ENCODE measurements at regions not wholly inside any gene's neighbourhood (a gene's known extent, or its start where the extent isn't known, plus 50 kb on each side); places are given as distances from the start of the nearest gene placed in this dataset.

DNA sequence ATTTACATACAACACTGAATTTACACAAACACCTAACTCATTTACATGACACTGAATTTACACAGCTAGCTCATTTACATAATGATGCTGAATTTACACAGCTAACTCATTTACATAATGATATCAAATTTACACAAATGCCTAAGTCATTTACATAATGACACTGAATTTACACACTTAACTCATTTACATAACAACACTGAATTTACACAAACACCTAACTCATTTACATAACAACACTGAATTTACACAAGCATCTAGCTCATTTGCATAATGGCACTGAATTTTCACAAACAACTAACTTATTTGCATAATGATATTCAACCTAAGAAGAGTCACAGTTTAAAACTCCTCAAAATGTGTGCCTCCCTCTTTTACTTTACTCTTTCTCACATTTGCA, 511.7 kb downstream of the GALR1 start:
- DNase-seq (ENCODE audit: low spot score): no peak

DNA sequence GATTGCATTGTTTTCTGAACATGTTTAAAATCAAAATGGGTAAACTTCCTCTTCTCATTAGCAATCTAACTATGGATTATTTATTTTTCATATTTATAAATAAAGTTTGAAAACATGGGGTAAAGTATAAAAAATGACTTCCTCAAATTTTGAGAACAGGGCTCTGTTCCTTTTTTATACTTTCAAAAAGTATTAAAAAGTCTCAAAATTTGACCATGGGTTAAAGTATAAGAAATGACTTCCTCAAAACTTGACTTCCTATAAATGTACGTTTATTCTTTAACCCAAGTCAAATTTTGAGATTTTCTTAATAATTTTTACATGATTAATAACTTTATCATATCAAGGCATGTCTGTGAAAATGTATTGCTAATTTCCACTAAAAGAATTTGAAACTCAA, 512.4 kb downstream of the GALR1 start:
- no peak for DNase-seq (ENCODE audit: low spot score)

DNA sequence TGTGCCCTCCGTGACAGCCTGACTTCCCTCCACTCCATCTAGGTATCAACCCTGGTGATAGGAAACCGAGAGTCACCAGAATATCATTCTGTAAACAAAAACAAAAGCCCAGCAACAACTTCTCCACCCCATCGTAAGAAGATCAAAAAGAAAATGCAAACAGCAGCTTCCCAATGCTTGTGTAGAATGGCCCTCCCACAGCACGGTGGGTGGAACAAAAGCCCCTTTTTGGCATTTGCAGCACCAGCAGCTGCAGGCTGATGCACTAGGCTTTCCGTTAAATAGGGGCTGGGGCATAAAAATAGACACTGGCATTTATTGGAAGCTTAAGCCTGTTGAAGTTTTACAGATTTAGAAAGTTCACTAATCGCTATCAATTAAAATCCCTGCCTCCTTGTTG, 513.0 kb downstream of the GALR1 start:
- no peak for DNase-seq (ENCODE audit: low spot score)

- no peak for DNase-seq (ENCODE audit: low spot score)
Observed at GRCh38 chr18:77763530-77764145, 514.0 kb downstream of the GALR1 start.

DNA sequence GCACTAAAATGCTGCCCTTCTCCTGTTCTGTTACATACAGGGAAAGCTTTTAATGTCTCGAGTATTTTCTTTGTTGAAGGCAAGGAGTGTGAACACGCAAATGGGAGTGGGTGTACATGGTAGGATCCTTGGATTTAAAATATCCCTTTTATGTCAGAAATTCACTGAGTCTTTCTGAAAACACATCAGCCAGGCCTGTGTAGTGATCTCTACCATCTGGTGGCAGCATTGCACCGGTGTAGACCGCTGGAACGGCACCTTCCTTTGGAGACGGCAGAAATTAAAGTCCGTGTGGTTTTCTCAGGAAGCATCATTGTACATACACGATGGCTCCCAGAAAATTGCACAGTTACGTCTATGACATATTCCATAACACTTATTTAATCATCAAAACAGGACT, 515.8 kb downstream of the GALR1 start:
- no peak for DNase-seq (ENCODE audit: low spot score)

GRCh38 chr18:77766421-77766820, 516.8 kb downstream of the GALR1 start:
- DNase-seq (ENCODE audit: low spot score): no peak

DNA sequence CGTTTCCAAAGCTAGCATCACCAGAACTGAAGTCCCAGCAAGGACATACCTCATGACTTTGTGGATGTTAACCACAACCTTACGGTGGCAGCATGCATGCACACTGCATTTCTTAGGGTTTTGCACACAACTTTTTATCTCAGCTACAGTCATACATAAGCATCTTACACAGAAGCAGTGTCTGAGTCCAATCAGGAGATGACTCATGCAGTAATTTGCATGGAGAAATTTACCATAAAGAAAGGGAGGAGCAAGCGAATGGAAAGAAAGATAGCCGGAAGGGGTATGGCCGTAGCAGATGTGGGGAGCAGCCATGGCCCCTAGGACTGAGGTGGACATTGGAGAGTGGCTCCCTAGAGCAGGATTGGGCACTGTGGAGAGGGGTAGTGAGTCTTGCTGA, 522.5 kb downstream of the GALR1 start:
- no peak for DNase-seq (ENCODE audit: low spot score)

DNA sequence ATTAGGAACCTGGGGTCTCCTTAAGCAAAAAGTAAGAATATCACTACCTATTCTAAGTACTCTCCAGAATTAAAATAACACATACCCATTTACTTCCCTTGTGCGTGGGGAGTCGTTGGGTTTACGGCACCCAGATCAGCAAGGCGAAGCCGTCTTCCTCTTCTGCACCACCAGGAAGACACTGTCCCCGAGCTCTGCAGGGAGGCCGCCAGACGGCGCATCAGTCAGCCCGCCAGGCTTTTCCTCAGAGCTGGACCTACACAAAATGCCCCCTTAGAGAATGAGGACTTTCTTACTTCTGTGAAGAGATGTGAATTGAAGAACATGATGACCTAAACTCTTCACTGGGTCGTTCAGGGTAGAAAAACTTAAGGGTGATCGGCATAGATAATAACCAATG, 526.5 kb downstream of the GALR1 start:
- no peak for DNase-seq (ENCODE audit: low spot score)

DNA sequence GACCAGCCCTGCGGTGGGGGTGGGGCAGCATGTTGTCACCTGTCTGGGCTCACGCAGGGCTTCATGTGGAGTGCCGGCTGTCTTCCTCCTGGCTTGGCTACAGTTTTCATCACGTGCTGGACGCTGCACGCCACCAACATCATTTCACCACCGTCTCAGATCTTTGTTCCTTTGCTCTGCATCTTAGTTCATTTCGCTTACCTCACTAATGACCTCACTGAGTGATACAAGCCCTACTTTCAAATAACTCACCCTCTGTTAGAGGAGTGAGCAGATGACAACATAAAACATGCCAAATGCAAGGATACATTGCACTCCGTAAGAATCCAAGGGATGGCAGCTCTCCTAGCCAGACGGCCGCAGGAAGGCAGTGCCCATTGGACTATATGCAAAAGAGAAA, 527.5 kb downstream of the GALR1 start:
- DNase-seq (ENCODE audit: low spot score): no peak

DNA sequence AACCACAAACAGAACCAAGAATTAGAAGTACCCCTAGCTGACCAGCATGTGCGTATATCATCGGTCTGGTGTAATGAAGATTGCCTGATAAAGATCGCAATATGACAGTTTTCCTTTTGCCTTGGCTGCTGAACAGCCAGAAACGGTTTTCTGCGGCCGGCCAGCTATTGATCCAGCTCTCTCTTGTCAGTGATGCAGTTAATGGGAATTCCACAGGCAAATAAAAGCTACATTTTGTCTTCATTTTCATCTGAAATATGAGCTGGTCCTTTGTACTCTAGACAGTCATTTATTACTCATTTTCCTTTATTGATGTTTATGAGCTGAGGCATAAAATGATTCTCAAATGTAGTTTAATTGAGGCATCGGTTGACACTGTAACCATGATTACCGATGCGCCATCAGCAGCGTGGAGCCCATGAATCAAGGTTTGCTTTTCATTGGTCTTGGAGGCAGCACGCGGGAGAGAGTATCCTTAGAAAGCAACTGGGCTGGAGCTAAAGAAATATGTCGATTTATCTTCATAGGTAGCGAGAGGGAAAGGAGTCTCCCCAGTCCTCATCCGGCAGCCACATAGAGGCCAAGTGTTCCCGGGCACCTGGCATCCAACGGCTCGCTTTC, 535.2 kb downstream of the GALR1 start:
- no peak for DNase-seq (ENCODE audit: low spot score)

DNA sequence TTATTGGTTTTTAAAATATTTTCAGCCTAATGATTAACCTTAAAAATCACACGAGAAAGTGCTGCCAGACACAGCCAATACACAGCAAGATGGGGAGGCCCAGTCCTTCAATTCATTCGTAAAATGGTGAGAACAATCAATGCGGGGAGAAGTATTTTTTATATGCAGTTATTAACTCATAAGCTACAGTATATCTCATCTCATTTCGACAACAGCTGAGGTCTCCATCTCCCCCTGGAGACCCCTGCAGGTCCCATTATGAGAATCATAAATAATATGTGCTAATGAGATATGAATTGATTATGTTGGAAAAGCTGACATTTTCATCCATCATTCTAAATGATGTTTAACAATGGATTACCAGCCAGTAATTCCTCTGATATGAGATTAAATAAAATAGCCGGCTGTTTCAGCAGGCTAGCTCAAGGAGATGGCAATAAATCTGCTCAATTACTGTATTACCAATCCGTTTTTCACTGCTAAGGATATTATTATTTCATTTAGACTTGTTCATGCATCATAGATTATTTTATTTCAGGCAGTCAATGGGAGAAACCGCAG, 535.8 kb downstream of the GALR1 start:
- no peak for DNase-seq (ENCODE audit: low spot score)

- no peak for DNase-seq (ENCODE audit: low spot score)
Observed at GRCh38 chr18:77803024-77803423, 553.4 kb downstream of the GALR1 start.

DNA sequence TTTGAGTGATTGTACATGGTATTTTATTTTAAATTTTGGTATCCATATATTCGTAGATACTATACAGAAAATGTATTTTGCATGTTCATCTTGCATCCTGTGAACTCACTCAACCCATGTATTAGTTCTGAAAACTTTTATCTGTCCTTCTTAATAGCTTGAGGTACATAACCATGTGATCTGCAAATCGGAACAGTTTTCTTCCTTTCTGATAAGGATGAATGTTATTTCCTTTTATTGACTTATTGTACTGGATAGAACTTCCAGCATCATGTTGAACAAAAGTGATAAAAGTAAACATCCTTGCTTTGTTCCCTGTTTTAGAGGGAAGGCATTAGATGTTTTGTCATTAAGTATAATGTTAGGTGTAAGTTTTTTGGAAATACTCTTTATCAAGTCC, 554.7 kb downstream of the GALR1 start:
- no peak for DNase-seq (ENCODE audit: low spot score)

- no peak for DNase-seq (ENCODE audit: low spot score)
Observed at GRCh38 chr18:77807650-77808049, 558.0 kb downstream of the GALR1 start.

DNA sequence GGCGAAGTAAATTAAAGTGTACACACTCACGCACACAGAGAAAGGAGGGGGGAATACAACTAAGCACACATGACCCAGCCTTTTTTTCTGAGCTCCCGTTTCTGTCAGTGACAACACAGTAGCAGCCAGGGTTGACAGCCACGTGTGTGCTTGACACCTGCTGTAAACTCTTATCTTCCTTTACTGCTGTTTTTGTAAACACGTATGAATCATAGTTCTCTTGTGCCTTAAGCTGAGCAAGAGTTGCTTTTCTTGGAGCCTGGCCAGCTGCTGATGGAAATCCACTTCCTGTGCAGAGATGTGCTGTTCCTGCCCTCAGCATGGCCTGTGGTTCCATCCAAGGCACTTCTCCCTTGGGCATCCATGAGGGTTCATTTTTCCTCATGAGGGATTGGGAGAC, 561.9 kb downstream of the GALR1 start:
- no peak for DNase-seq (ENCODE audit: low spot score)

- no peak for DNase-seq (ENCODE audit: low spot score)
Observed at GRCh38 chr18:77815666-77816338, 566.2 kb downstream of the GALR1 start.

DNA sequence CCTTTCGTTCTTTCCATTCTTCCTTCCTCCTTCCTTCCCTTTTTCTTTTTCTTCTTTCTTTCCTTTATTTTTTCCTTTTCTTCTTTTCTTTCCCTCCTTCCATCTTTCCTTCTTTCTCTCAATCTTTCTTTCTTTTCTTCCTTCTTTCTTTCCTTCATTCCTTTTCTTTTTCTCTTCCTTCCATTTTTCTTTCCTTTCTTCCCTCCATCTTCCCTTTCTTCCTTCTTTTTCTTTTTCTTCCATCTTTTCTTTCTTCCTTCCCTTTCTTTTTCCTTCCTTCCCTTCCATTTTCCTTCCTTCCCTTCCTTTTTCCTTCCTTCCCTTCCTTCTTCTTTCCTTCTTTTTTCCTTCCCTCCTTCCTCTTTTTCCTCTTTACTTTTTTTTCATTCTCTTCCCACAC, 568.7 kb downstream of the GALR1 start:
- DNase-seq (ENCODE audit: low spot score): no peak

GRCh38 chr18:77820472-77820871, 570.8 kb downstream of the GALR1 start:
- no peak for DNase-seq (ENCODE audit: low spot score)

DNA sequence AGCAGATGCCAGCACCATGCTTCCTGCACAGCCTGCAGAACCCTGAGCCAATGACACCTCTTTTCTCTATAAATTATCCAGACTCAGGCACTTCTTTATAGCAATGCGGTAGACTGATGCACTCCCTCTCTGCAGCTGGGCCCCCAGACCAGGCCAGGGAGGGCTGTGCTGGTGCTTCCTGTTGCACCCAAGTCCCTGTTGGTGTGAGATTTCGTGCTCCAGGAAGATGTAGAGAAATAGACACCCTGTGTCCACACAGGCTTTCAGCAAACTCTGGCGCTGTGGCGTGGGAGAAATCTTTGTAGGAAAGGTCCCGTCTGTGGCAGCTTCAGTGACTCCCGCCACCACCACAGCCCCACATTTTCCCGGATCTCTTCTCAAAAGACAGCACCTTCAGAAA, 572.2 kb downstream of the GALR1 start:
- no peak for DNase-seq (ENCODE audit: low spot score)

GRCh38 chr18:77822632-77823031, 573.0 kb downstream of the GALR1 start:
- no peak for DNase-seq (ENCODE audit: low spot score)

DNA sequence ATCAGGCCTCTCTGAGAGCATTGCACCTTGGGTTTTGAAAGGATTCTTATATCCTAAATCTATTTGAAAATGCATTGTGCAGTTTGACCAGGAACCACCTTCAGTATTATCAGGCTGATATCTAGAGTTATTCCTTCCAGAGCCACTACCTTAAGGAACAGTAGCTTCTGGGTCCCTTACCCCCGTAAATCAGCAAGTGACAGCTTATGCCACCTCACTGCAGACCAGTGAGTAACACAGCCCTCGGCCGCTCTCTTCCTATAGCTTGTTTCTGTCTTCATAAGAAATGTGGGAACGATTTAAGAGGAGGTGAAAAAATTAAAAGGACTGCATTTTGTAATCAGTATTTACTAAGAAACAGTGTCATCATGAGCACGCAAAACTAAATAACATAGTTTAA, 584.2 kb downstream of the GALR1 start:
- no peak for DNase-seq (ENCODE audit: low spot score)

- DNase-seq (ENCODE audit: low spot score): no peak
Observed at GRCh38 chr18:77851802-77852201, 602.2 kb downstream of the GALR1 start.

- DNase-seq (ENCODE audit: low spot score): no peak
Observed at GRCh38 chr18:77853859-77854258, 604.2 kb downstream of the GALR1 start.

Measured in hematopoietic multipotent progenitor cell treated with erythropoietin and hydrocortisone succinate and interleukin-3 and kit ligand, for 17 days (in vitro differentiated cells).